ENCODE measurements at regions not wholly inside any gene's neighbourhood (a gene's known extent, or its start where the extent isn't known, plus 50 kb on each side); places are given as distances from the start of the nearest gene placed in this dataset.

- TF ChIP-seq, protein P1, sequence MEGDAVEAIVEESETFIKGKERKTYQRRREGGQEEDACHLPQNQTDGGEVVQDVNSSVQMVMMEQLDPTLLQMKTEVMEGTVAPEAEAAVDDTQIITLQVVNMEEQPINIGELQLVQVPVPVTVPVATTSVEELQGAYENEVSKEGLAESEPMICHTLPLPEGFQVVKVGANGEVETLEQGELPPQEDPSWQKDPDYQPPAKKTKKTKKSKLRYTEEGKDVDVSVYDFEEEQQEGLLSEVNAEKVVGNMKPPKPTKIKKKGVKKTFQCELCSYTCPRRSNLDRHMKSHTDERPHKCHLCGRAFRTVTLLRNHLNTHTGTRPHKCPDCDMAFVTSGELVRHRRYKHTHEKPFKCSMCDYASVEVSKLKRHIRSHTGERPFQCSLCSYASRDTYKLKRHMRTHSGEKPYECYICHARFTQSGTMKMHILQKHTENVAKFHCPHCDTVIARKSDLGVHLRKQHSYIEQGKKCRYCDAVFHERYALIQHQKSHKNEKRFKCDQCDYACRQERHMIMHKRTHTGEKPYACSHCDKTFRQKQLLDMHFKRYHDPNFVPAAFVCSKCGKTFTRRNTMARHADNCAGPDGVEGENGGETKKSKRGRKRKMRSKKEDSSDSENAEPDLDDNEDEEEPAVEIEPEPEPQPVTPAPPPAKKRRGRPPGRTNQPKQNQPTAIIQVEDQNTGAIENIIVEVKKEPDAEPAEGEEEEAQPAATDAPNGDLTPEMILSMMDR (IDR thresholded peaks at IDR 0.05 in 8 of 11, conservative IDR thresholded peaks at IDR 0.05 in 3 of 11): no peak
- TF ChIP-seq POLR2A (IDR thresholded peaks at IDR 0.05): no peak
- no peak for TF ChIP-seq POLR2AphosphoS5 (IDR thresholded peaks at IDR 0.05)
These were observed 175.5 kb upstream of the MAGEB16 start for GRCh38 chrX:35622601-35623000.
